A549 (cell line): ENCODE measurements at regions not wholly inside any gene's neighbourhood (a gene's known extent, or its start where the extent isn't known, plus 50 kb on each side); places are given as distances from the start of the nearest gene placed in this dataset.

ENCODE experiments used
- ATAC-seq, 2 experiments: fragments of 200-7000 bp in 1 of 2; fragments of >200 bp in 1 of 2; cut with Nextera tagmentation in 1 of 2; cut with Tn5 transposase in 1 of 2; 3 replicates each; pipeline versions ENCODE4 v1.8.0 to v1.9.1; 2018 to 2020; ENCODE audit warnings: mild to moderate bottlenecking in 1 of 2, moderate library complexity in 1 of 2
- CTCF ChIA-PET: fragments of 300-600 bp; sonication (Branson Sonifier 250); formaldehyde crosslinking; extraction: SDS; loops from one replicate; lab custom pipeline; 2021; ENCODE audit warnings: antibody characterized with exemption, inconsistent platforms; lab: Yijun Ruan, JAX
- POLR2A ChIA-PET: fragments of 350-600 bp; formaldehyde crosslinking; extraction: SDS; loops from one replicate; lab custom pipeline; 2021; ENCODE audit warnings: antibody characterized with exemption, inconsistent platforms; lab: Yijun Ruan, JAX
- DNase-seq, 2 experiments: peaks; one replicate each; pipeline versions ENCODE4 v3.0.0 to v3.0.0-alpha.2; 2011 to 2016; ENCODE audit warnings: low read depth in 1 of 2, low spot score in 1 of 2
- FAIRE-seq: peaks from 2 replicates; lab custom pipeline; 2011; peaks lifted over from hg19 to GRCh38; lab: Jason Lieb, UNC
- H3K27ac ChIP-seq, 2 experiments: fragments of >200 bp; sonication (Bioruptor Twin); formaldehyde crosslinking; 3 replicates each; pipeline ENCODE4 v1.5.1; 2016 to 2017
- H3K4me1 ChIP-seq: fragments of >200 bp; sonication (Bioruptor Twin); formaldehyde crosslinking; 3 replicates; pipeline ENCODE4 v1.6.1; 2016
- H3K4me2 ChIP-seq: fragments of >200 bp; sonication (Bioruptor Twin); formaldehyde crosslinking; 3 replicates; pipeline ENCODE4 v1.6.1; 2016
- H3K4me3 ChIP-seq: fragments of >200 bp; sonication (Bioruptor Twin); formaldehyde crosslinking; 3 replicates; pipeline ENCODE4 v1.5.1; 2016
- H3K9me3 ChIP-seq: fragments of >200 bp; sonication (Bioruptor Twin); formaldehyde crosslinking; 3 replicates; pipeline ENCODE4 v1.6.1; 2016
- BHLHE40 ChIP-seq: IDR thresholded peaks from 2 replicates; pipeline ENCODE4 v1.6.1; 2012; ENCODE audit warnings: low read depth, low read length, inconsistent platforms
- CBX2 ChIP-seq: fragments of 200-600 bp; sonication (generic); IDR thresholded peaks from 2 replicates; pipeline ENCODE4 v1.6.1; 2016; ENCODE audit warnings: low read depth, mild to moderate bottlenecking, borderline replicate concordance
- CBX8 ChIP-seq: fragments of 200-600 bp; sonication (generic); IDR thresholded peaks from 2 replicates; pipeline ENCODE4 v1.6.1; 2016
- ELK1 ChIP-seq: fragments of 150-350 bp; IDR thresholded peaks from 2 replicates; pipeline ENCODE4 v1.6.1; 2014; ENCODE audit warnings: low read depth, mild to moderate bottlenecking, low read length
- FOSB ChIP-seq: fragments of 250-450 bp; sonication (Bioruptor Pico); IDR thresholded peaks from 2 replicates; pipeline ENCODE4 v1.5.0; 2020; ENCODE audit warnings: mild to moderate bottlenecking, moderate library complexity
- FOSL2 ChIP-seq, 2 experiments: fragments of 450-650 bp in 1 of 2; fragments of >200 bp in 1 of 2; sonication (Bioruptor Twin) in 1 of 2; formaldehyde crosslinking; IDR thresholded peaks; 2 replicates each; pipeline versions ENCODE4 v1.5.0 to v1.6.1; 2016 to 2020; ENCODE audit warnings: mild to moderate bottlenecking in 1 of 2, moderate library complexity in 1 of 2
- GATA3 ChIP-seq: IDR thresholded peaks from 2 replicates; pipeline ENCODE4 v1.6.1; 2012; ENCODE audit warnings: borderline replicate concordance
- HDAC2 ChIP-seq: fragments of 200-600 bp; sonication (generic); IDR thresholded peaks from 2 replicates; pipeline ENCODE4 v1.6.1; 2016
- HES2 ChIP-seq: fragments of >200 bp; sonication (Bioruptor Twin); formaldehyde crosslinking; IDR thresholded peaks from 2 replicates; pipeline ENCODE4 v1.6.1; 2016
- HOXB5 ChIP-seq: fragments of 250-450 bp; sonication (Bioruptor Pico); IDR thresholded peaks from 2 replicates; pipeline ENCODE4 v1.5.0; 2020; ENCODE audit warnings: mild to moderate bottlenecking, moderate library complexity
- MAZ ChIP-seq: fragments of 150-350 bp; IDR thresholded peaks from 2 replicates; pipeline ENCODE4 v1.6.1; 2014; ENCODE audit warnings: antibody characterized with exemption, low read depth, low read length, borderline replicate concordance
- NPAS2 ChIP-seq: fragments of 250-450 bp; sonication (Bioruptor Pico); IDR thresholded peaks from 2 replicates; pipeline ENCODE4 v1.8.0; 2022; ENCODE audit warnings: mild to moderate bottlenecking, moderate library complexity, borderline replicate concordance
- PBX3 ChIP-seq: IDR thresholded peaks from 2 replicates; pipeline ENCODE4 v1.6.1; 2012
- PHF8 ChIP-seq: fragments of 200-600 bp; sonication (generic); IDR thresholded peaks from 2 replicates; pipeline ENCODE4 v1.6.1; 2016; ENCODE audit warnings: low read depth, mild to moderate bottlenecking, antibody characterized with exemption, moderate library complexity, borderline replicate concordance
- RARB ChIP-seq: fragments of 250-450 bp; sonication (Bioruptor Pico); IDR thresholded peaks from 2 replicates; pipeline ENCODE4 v1.8.0; 2021; ENCODE audit warnings: mild to moderate bottlenecking, moderate library complexity
- RCOR1 ChIP-seq: fragments of 150-350 bp; IDR thresholded peaks from 2 replicates; pipeline ENCODE4 v1.6.1; 2014; ENCODE audit warnings: antibody characterized with exemption, low read length, low read depth
- REST ChIP-seq: fragments of 200-600 bp; sonication (generic); IDR thresholded peaks from 2 replicates; pipeline ENCODE4 v1.6.1; 2016; ENCODE audit warnings: antibody characterized with exemption, mild to moderate bottlenecking, moderate library complexity
- RFX5 ChIP-seq: fragments of 450-650 bp; IDR thresholded peaks from 2 replicates; pipeline ENCODE4 v1.7.1; 2014; ENCODE audit warnings: antibody characterized with exemption, mild to moderate bottlenecking, moderate library complexity
- TFCP2L1 ChIP-seq: fragments of 250-450 bp; sonication (Bioruptor Pico); IDR thresholded peaks from 2 replicates; pipeline ENCODE4 v1.5.0; 2021; ENCODE audit warnings: mild to moderate bottlenecking
- ZSCAN20 ChIP-seq: fragments of 250-450 bp; sonication (Bioruptor Pico); IDR thresholded peaks from 2 replicates; pipeline ENCODE4 v1.8.0; 2022; ENCODE audit warnings: mild to moderate bottlenecking, moderate library complexity
- WGBS: methylation state at CpG from one replicate; pipeline ENCODE4 v1.1.6; 2017; ENCODE audit errors: missing lambda C conversion rate; 5-methylcytosine and 5-hydroxymethylcytosine counted together
- TF ChIP-seq, protein P1 (sequence below): IDR thresholded peaks from 2 replicates; pipeline ENCODE4 v1.6.1; 2012; ENCODE audit warnings: low read depth, borderline replicate concordance

- ChIA-PET POLR2A (no interaction called here), CTCF (no interaction called here)
- no peaks in the 10 kb centered on the region for H3K9me3 ChIP-seq
- H3K4me2 ChIP-seq = no peak overlapping the region
- ATAC-seq (no peak), DNase-seq (no peak), FAIRE-seq (no peak)
- TF ChIP-seq GATA3 (no peak), CBX8 (no peak), FOSL2 (IDR thresholded peaks at IDR 0.05) (no peak), FOSL2 (CRISPR knock-in tag; IDR thresholded peaks at IDR 0.05) (no peak), HDAC2 (no peak), MAZ (no peak), CBX2 (no peak), RFX5 (no peak)
- TF ChIP-seq, protein P1, sequence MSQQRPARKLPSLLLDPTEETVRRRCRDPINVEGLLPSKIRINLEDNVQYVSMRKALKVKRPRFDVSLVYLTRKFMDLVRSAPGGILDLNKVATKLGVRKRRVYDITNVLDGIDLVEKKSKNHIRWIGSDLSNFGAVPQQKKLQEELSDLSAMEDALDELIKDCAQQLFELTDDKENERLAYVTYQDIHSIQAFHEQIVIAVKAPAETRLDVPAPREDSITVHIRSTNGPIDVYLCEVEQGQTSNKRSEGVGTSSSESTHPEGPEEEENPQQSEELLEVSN = no peak
- no peak overlapping the region for H3K27ac ChIP-seq
- no peaks in the 10 kb centered on the region for H3K4me1 ChIP-seq
- no peak overlapping the region for H3K4me3 ChIP-seq
Observed at GRCh38 chr1:199301472-199302217, 662.8 kb downstream of the PTPRC start.

GRCh38 chr1:199302554-199302953 is 663.7 kb downstream of the PTPRC start:
- Histone ChIP-seq H3K4me1 (no peaks in the 10 kb centered on the region), H3K27ac (no peak overlapping the region), H3K4me3 (no peak overlapping the region), H3K4me2 (no peak overlapping the region), H3K9me3 (no peaks in the 10 kb centered on the region)
- no peak for FAIRE-seq
- CTCF ChIA-PET = no interaction called here
- no peak for ATAC-seq
- TF ChIP-seq GATA3 (no peak), HDAC2 (no peak), TFCP2L1 (no peak), NPAS2 (CRISPR knock-in tag) (no peak), RCOR1 (no peak), HOXB5 (no peak), HES2 (no peak), BHLHE40 (no peak), RARB (no peak), ELK1 (no peak), PHF8 (no peak)
- DNase-seq = no peak
- POLR2A ChIA-PET = no interaction called here

- Histone ChIP-seq H3K9me3 (no peaks in the 10 kb centered on the region), H3K4me3 (no peak overlapping the region), H3K4me2 (no peak overlapping the region), H3K4me1 (no peaks in the 10 kb centered on the region), H3K27ac (no peak overlapping the region)
- POLR2A ChIA-PET = no interaction called here
- ATAC-seq (no peak), DNase-seq (no peak)
- TF ChIP-seq ZSCAN20 (CRISPR knock-in tag) (no peak), PBX3 (no peak), FOSB (no peak), FOSL2 (IDR thresholded peaks at IDR 0.05) (no peak), FOSL2 (CRISPR knock-in tag; IDR thresholded peaks at IDR 0.05) (no peak), REST (no peak)
- TF ChIP-seq, all 56 proteins: peak for 0
- 6% methylated on average over 2 of the region's 2 CpGs for WGBS
- CTCF ChIA-PET = no interaction called here
- no peak for FAIRE-seq
Observed at GRCh38 chr1:199303035-199303434, 664.2 kb downstream of the PTPRC start.
